Body of pancreas (tissue), 4 donors: ENCODE measurements at regions not wholly inside any gene's neighbourhood (a gene's known extent, or its start where the extent isn't known, plus 50 kb on each side); places are given as distances from the start of the nearest gene placed in this dataset.

ENCODE experiments used
- POLR2A ChIP-seq, 3 donors: fragments of 450-650 bp; IDR thresholded peaks; one replicate each; pipeline ENCODE4 v1.6.1; 2016; ENCODE audit warnings: antibody characterized with exemption in 3 of 3, mild to moderate bottlenecking in 2 of 3
- TF ChIP-seq, protein P1 (sequence below), 7 experiments: fragments of 450-650 bp in 4 of 7; fragments of 200-600 bp in 3 of 7; sonication (generic) in 3 of 7; IDR thresholded peaks; one replicate each; pipeline ENCODE4 v1.5.1; 2016 to 2019; ENCODE audit warnings: antibody characterized with exemption in 7 of 7

DNA sequence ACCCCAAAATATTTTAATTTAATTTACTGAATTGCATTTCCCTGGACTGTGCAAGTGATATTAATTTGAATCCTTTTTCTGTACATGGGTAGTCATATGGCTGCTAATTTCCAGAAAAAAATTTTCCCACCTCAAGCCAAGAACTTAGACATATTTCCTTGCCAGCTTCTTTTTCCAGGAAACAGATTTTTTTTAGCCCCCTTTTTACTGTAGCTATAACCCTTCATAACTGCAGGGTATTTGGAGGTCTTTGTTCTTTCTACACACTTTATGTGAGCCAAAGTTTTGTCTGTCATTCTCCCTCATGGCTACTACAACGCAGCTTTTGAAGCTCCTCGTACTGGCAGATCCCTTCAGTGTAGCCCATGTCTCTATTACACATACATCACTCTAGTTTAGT, 261.2 kb upstream of the PIK3R1 start:
- TF ChIP-seq, protein P1, sequence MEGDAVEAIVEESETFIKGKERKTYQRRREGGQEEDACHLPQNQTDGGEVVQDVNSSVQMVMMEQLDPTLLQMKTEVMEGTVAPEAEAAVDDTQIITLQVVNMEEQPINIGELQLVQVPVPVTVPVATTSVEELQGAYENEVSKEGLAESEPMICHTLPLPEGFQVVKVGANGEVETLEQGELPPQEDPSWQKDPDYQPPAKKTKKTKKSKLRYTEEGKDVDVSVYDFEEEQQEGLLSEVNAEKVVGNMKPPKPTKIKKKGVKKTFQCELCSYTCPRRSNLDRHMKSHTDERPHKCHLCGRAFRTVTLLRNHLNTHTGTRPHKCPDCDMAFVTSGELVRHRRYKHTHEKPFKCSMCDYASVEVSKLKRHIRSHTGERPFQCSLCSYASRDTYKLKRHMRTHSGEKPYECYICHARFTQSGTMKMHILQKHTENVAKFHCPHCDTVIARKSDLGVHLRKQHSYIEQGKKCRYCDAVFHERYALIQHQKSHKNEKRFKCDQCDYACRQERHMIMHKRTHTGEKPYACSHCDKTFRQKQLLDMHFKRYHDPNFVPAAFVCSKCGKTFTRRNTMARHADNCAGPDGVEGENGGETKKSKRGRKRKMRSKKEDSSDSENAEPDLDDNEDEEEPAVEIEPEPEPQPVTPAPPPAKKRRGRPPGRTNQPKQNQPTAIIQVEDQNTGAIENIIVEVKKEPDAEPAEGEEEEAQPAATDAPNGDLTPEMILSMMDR (IDR thresholded peaks at IDR 0.05) = no peak
- TF ChIP-seq POLR2A (IDR thresholded peaks at IDR 0.05) = no peak
